ENCODE measurements at regions not wholly inside any gene's neighbourhood (a gene's known extent, or its start where the extent isn't known, plus 50 kb on each side); places are given as distances from the start of the nearest gene placed in this dataset.

- Histone ChIP-seq H3K9me2 (ENCODE audit: insufficient read depth) (no peaks in the 10 kb centered on the region), H3K4me1 (replicated peaks; ENCODE audit: insufficient read depth) (no peaks in the 10 kb centered on the region), H3K79me2 (ENCODE audit: low read depth) (no peaks in the 10 kb centered on the region), H3K4me2 (no peak overlapping the region), H4K20me1 (ENCODE audit: insufficient read depth) (no peaks in the 10 kb centered on the region), H3K27me3 (ENCODE audit: insufficient read depth, low read depth) (no peaks in the 10 kb centered on the region), H3K9me3 (ENCODE audit: insufficient read depth, low read depth) (0 out of 2 replicates have a peak, but pooled peaks cover 3% of the 10 kb centered on the region), H3K27ac (no peak overlapping the region), H3K36me3 (ENCODE audit: low read depth) (no peaks in the 10 kb centered on the region), H3K4me3 (no peak overlapping the region), H3F3A (ENCODE audit: insufficient read depth, low read depth) (no peaks in the 10 kb centered on the region), H2AFZ (no peak overlapping the region)
- no peak for TF ChIP-seq CTCF (conservative IDR thresholded peaks at IDR 0.05)
- TF ChIP-seq EZH2 (IDR thresholded peaks at IDR 0.05; ENCODE audit: low read depth) = no peak
- ChIA-PET POLR2A (ENCODE audit: unreplicated experiment) (no interaction called here), CTCF (no interaction called here)
- no peak for DNase-seq
- BruUV-seq (replicated peaks) = no TSS peak
- intact Hi-C loops (cut with micrococcal nuclease; ENCODE audit: unreplicated experiment) = no loop called here
Observed at GRCh38 chr6:66949191-66949661, 1242.2 kb upstream of the EYS start.

- BruUV-seq (replicated peaks) = no TSS peak
- ChIA-PET CTCF (no interaction called here), POLR2A (ENCODE audit: unreplicated experiment) (no interaction called here)
- Histone ChIP-seq H3K79me2 (ENCODE audit: low read depth) (no peaks in the 10 kb centered on the region), H3F3A (ENCODE audit: insufficient read depth, low read depth) (no peaks in the 10 kb centered on the region), H2AFZ (no peak overlapping the region), H3K4me2 (no peak overlapping the region), H3K9me3 (ENCODE audit: insufficient read depth, low read depth) (0 out of 2 replicates have a peak, but pooled peaks cover 3% of the 10 kb centered on the region), H3K36me3 (ENCODE audit: low read depth) (no peaks in the 10 kb centered on the region), H3K9me2 (ENCODE audit: insufficient read depth) (no peaks in the 10 kb centered on the region), H3K27me3 (ENCODE audit: insufficient read depth, low read depth) (no peaks in the 10 kb centered on the region), H3K4me1 (replicated peaks; ENCODE audit: insufficient read depth) (no peaks in the 10 kb centered on the region), H4K20me1 (ENCODE audit: insufficient read depth) (no peaks in the 10 kb centered on the region), H3K4me3 (no peak overlapping the region), H3K27ac (no peak overlapping the region)
- no peak for DNase-seq
- intact Hi-C loops (cut with micrococcal nuclease; ENCODE audit: unreplicated experiment) = no loop called here
- TF ChIP-seq EZH2 (IDR thresholded peaks at IDR 0.05; ENCODE audit: low read depth) (no peak), CTCF (conservative IDR thresholded peaks at IDR 0.05) (no peak)
Observed at GRCh38 chr6:66948106-66948505, 1241.1 kb upstream of the EYS start.

GRCh38 chr6:66940003-66940402 lies 1233.0 kb upstream of the EYS start:
- Histone ChIP-seq H3F3A (ENCODE audit: insufficient read depth, low read depth) (no peaks in the 10 kb centered on the region), H3K27me3 (ENCODE audit: insufficient read depth, low read depth) (no peaks in the 10 kb centered on the region), H3K9me2 (ENCODE audit: insufficient read depth) (no peaks in the 10 kb centered on the region), H2AFZ (no peak overlapping the region), H3K9me3 (ENCODE audit: insufficient read depth, low read depth) (no peaks in the 10 kb centered on the region), H3K4me1 (replicated peaks; ENCODE audit: insufficient read depth) (no peaks in the 10 kb centered on the region), H3K27ac (no peak overlapping the region), H3K79me2 (ENCODE audit: low read depth) (no peaks in the 10 kb centered on the region), H3K36me3 (ENCODE audit: low read depth) (no peaks in the 10 kb centered on the region), H3K4me3 (no peak overlapping the region), H3K4me2 (no peak overlapping the region), H4K20me1 (ENCODE audit: insufficient read depth) (no peaks in the 10 kb centered on the region)
- intact Hi-C loops (cut with micrococcal nuclease; ENCODE audit: unreplicated experiment) = no loop called here
- POLR2A ChIA-PET (ENCODE audit: unreplicated experiment) = no interaction called here
- CTCF ChIA-PET = no interaction called here
- no peak for DNase-seq
- BruUV-seq (replicated peaks) = no TSS peak
- no peak for TF ChIP-seq CTCF (conservative IDR thresholded peaks at IDR 0.05)

Data from PC-9 (cell line).